ENCODE measurements at regions not wholly inside any gene's neighbourhood (a gene's known extent, or its start where the extent isn't known, plus 50 kb on each side); places are given as distances from the start of the nearest gene placed in this dataset.

DNA sequence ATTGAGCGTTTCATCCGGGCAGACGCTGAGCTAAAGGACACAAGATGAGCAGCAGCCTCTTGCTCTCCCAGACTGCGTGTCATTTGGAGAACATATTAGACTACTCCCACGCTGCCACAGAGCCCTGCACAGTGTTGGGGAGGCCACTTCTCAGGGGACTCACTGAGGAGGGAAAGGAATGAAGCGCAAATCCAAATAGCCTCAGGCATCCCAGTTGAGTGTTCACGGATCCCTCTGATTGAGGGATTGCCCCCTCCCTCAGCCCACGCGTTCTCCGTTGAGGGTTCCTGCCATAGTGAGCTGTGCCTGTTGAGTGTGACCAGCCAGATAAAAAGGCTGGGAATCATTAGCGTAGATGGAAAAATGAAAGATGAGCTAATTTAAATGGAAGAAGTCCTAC, 563.4 kb downstream of the ACTR3B start:
- Histone ChIP-seq H3K4me1 (ENCODE audit: insufficient read depth, low read length, poor library complexity, severe bottlenecking) (no peaks in the 10 kb centered on the region), H3K4me2 (ENCODE audit: low read length) (no peak overlapping the region), H4K20me1 (ENCODE audit: insufficient read depth, low read length) (no peaks in the 10 kb centered on the region), H3K79me2 (ENCODE audit: insufficient read depth, low read depth, low read length) (no peaks in the 10 kb centered on the region), H3K36me3 (ENCODE audit: insufficient read depth, low read length) (no peaks in the 10 kb centered on the region), H3K9me3 (ENCODE audit: low read length) (no peaks in the 10 kb centered on the region), H3K4me3 (ENCODE audit: low read depth, low read length, poor library complexity, severe bottlenecking) (no peak overlapping the region), H3K27ac (ENCODE audit: low read depth, low read length, poor library complexity, severe bottlenecking) (no peak overlapping the region), H3K9me2 (ENCODE audit: insufficient read depth, low read length) (no peaks in the 10 kb centered on the region), H2AFZ (ENCODE audit: low read length) (no peak overlapping the region)
- TF ChIP-seq, protein P1, sequence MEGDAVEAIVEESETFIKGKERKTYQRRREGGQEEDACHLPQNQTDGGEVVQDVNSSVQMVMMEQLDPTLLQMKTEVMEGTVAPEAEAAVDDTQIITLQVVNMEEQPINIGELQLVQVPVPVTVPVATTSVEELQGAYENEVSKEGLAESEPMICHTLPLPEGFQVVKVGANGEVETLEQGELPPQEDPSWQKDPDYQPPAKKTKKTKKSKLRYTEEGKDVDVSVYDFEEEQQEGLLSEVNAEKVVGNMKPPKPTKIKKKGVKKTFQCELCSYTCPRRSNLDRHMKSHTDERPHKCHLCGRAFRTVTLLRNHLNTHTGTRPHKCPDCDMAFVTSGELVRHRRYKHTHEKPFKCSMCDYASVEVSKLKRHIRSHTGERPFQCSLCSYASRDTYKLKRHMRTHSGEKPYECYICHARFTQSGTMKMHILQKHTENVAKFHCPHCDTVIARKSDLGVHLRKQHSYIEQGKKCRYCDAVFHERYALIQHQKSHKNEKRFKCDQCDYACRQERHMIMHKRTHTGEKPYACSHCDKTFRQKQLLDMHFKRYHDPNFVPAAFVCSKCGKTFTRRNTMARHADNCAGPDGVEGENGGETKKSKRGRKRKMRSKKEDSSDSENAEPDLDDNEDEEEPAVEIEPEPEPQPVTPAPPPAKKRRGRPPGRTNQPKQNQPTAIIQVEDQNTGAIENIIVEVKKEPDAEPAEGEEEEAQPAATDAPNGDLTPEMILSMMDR (conservative IDR thresholded peaks at IDR 0.05; ENCODE audit: low read length), result no peak
- TF ChIP-seq EZH2phosphoT487 (IDR thresholded peaks at IDR 0.05; ENCODE audit: borderline replicate concordance, low read depth, low read length), result no peak
- BruUV-seq (replicated peaks), result no TSS peak
- ChIA-PET POLR2A (no interaction called here), CTCF (ENCODE audit: unreplicated experiment) (no interaction called here)
- intact Hi-C loops (cut with micrococcal nuclease; ENCODE audit: unreplicated experiment), result no loop called here
- no peak for DNase-seq (ENCODE audit: low spot score)

DNA sequence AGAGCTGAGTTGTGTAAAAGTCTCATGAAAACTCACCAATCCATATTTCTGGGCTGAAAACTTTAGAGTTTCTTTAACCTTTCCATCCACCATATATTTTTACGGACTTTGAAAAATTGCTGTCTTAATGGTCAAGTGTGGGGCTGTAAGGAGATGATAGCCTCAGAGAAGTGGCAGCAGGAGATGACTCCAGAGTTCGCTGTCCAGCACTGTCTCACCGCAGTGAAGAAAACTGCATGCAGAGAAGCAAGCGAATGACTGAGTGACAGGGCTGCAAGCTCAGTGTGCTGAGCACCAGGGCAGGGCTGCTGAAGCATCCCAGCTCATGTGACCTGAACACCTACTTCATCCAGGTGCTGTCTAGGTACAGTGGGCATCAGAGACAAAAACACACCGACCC, 564.5 kb downstream of the ACTR3B start:
- Histone ChIP-seq H3K4me2 (ENCODE audit: low read length) (no peak overlapping the region), H4K20me1 (ENCODE audit: insufficient read depth, low read length) (no peaks in the 10 kb centered on the region), H3K27ac (ENCODE audit: low read depth, low read length, poor library complexity, severe bottlenecking) (no peak overlapping the region), H3K36me3 (ENCODE audit: insufficient read depth, low read length) (no peaks in the 10 kb centered on the region), H3K4me3 (ENCODE audit: low read depth, low read length, poor library complexity, severe bottlenecking) (no peak overlapping the region), H3K9me3 (ENCODE audit: low read length) (no peaks in the 10 kb centered on the region), H3K79me2 (ENCODE audit: insufficient read depth, low read depth, low read length) (no peaks in the 10 kb centered on the region), H2AFZ (ENCODE audit: low read length) (no peak overlapping the region), H3K9me2 (ENCODE audit: insufficient read depth, low read length) (no peaks in the 10 kb centered on the region), H3K4me1 (ENCODE audit: insufficient read depth, low read length, poor library complexity, severe bottlenecking) (no peaks in the 10 kb centered on the region)
- ChIA-PET POLR2A (no interaction called here), CTCF (ENCODE audit: unreplicated experiment) (no interaction called here)
- BruUV-seq (replicated peaks), result no TSS peak
- intact Hi-C loops (cut with micrococcal nuclease; ENCODE audit: unreplicated experiment), result no loop called here
- DNase-seq (ENCODE audit: low spot score), result no peak
- TF ChIP-seq, protein P1 (conservative IDR thresholded peaks at IDR 0.05; ENCODE audit: low read length), result no peak
- no peak for TF ChIP-seq EZH2phosphoT487 (IDR thresholded peaks at IDR 0.05; ENCODE audit: borderline replicate concordance, low read depth, low read length)

DNA sequence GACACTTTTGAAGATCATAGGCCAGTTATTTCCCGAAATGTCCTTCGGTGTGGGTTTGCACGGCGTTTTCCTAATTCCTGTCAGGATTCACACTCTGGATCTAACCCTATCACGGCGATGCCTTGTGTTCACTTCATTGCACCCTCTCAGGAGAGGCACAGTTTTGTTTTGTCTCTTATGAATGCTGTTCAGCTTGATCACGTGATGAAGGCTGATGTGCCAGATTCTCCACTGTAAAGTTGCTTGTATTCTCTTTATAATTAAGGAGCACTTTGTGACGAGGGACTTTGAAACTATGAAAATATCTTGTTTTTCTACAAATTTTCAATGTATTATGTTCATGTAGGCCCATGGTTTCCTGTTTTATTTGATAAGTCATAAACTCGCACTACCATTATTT, 568.1 kb downstream of the ACTR3B start:
- Histone ChIP-seq H2AFZ (ENCODE audit: low read length) (no peak overlapping the region), H3K9me2 (ENCODE audit: insufficient read depth, low read length) (no peaks in the 10 kb centered on the region), H3K79me2 (ENCODE audit: insufficient read depth, low read depth, low read length) (no peaks in the 10 kb centered on the region), H3K4me3 (ENCODE audit: low read depth, low read length, poor library complexity, severe bottlenecking) (no peak overlapping the region), H3K27ac (ENCODE audit: low read depth, low read length, poor library complexity, severe bottlenecking) (no peak overlapping the region), H4K20me1 (ENCODE audit: insufficient read depth, low read length) (no peaks in the 10 kb centered on the region), H3K36me3 (ENCODE audit: insufficient read depth, low read length) (no peaks in the 10 kb centered on the region), H3K4me2 (ENCODE audit: low read length) (no peak overlapping the region), H3K9me3 (ENCODE audit: low read length) (no peaks in the 10 kb centered on the region), H3K4me1 (ENCODE audit: insufficient read depth, low read length, poor library complexity, severe bottlenecking) (no peaks in the 10 kb centered on the region)
- TF ChIP-seq, protein P1 (conservative IDR thresholded peaks at IDR 0.05; ENCODE audit: low read length), result no peak
- TF ChIP-seq EZH2phosphoT487 (IDR thresholded peaks at IDR 0.05; ENCODE audit: borderline replicate concordance, low read depth, low read length), result no peak
- intact Hi-C loops (cut with micrococcal nuclease; ENCODE audit: unreplicated experiment), result no loop called here
- BruUV-seq (replicated peaks), result no TSS peak
- no peak for DNase-seq (ENCODE audit: low spot score)
- CTCF ChIA-PET (ENCODE audit: unreplicated experiment), result no interaction called here
- POLR2A ChIA-PET, result no interaction called here
